HG03108 (cell line): ENCODE measurements at regions not wholly inside any gene's neighbourhood (a gene's known extent, or its start where the extent isn't known, plus 50 kb on each side); places are given as distances from the start of the nearest gene placed in this dataset.

ENCODE experiments used
- ATAC-seq: cut with Tn5 transposase; IDR thresholded peaks from one replicate; pipeline ENCODE4 v1.9.1; 2021; ENCODE audit warnings: moderate library complexity; ENCODE audit not compliant: unreplicated experiment

GRCh38 chr13:72458701-72459100 is 268.7 kb downstream of the MZT1 start:
- no peak for ATAC-seq

DNA sequence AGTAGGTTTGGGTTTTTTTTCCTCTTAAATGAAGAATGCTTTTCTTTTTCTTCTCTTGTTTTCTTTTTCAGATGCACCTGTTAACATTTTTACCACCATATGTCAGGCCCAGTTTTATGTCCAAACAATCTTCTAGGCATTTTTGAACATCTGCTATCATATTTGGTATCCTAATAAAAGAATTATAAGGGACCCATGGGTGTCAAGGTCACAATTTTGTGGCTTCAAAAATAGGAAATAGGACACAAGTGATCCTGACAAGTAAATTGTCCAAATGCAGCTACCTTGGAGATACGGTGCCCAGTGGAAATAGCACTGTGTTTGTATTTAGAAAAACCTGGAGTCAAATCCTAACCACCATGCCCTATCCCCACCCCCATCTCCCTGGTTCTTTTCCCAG is 270.3 kb downstream of the MZT1 start:
- no peak for ATAC-seq

DNA sequence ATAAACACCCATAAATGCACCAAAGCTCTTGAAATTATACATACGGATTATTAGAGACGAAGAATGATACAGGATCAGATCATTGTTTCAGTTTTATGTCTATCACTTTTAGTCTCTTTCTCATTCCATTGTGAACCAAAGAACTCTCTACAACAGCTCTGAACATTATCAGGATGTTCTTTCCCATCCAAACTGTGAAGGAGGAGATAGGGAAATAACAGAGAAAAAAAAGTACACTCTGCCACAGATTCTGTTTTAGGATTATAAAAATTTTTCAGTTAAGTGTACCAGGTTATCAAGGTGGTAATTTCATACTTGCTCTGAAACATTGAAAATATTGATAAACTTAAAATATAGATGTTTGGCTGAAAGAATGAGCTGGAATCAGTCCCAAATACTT is 270.9 kb downstream of the MZT1 start:
- ATAC-seq = no peak

DNA sequence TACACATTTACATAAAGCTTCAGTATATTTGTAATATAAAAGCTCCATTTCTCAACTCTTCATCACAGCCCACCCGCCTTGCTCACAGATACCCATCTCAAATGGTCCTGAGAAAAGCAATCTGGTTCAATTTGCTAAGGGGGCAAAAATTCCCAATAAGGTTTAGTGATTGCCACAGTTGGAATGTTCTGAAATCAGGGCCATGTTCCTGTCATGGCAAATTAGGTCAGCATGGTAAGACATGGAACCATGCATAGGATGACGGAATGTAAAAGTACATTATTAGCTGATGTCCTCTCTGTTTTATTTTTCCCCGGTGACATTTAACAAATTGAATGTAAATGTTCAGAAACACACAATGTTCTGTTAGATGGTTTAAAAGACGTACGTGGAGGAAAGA is 274.3 kb downstream of the MZT1 start:
- no peak for ATAC-seq

GRCh38 chr13:72448082-72448481 is 279.3 kb downstream of the MZT1 start:
- ATAC-seq = no peak

- ATAC-seq = no peak
These were observed 282.4 kb downstream of the MZT1 start for GRCh38 chr13:72444999-72445398.

GRCh38 chr13:72437458-72437857 is 290.0 kb downstream of the MZT1 start:
- ATAC-seq = no peak

- no peak for ATAC-seq
These were observed 292.2 kb downstream of the MZT1 start for GRCh38 chr13:72435251-72435650.

DNA sequence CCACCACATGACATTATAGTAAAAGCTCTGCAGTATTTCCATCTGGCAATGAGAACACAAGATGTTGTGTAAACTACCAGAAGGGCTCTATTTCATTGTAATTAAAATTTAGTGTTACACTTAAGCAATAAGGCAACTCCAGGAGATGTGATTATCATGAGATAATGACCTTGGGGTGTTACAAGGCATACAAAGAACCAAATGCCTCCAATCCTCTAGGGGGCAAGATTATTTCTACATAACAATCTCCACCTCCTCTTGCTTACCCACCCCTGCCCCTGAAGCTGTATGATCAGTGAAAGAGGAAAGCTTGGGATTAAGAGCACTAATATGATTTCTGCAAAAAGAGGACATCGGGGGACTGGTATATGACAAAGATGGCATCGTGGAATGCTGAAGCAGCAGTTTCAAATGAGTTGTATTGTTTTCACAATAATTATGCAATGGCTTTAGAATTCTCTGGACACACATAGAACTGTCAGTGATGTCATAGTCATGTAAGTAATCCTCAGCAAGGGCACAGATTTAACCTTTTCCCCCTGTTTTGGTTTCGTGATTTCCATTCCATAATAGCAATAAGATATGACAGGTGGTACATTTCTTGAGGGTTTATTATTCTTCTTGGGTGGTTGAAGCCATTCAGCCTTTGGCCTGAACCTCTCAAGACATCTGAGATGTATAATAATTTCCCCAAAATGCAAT is 295.3 kb downstream of the MZT1 start:
- ATAC-seq = no peak

GRCh38 chr13:72430923-72431322 is 296.5 kb downstream of the MZT1 start:
- no peak for ATAC-seq

GRCh38 chr13:72427757-72428528 is 299.5 kb downstream of the MZT1 start:
- ATAC-seq = no peak

DNA sequence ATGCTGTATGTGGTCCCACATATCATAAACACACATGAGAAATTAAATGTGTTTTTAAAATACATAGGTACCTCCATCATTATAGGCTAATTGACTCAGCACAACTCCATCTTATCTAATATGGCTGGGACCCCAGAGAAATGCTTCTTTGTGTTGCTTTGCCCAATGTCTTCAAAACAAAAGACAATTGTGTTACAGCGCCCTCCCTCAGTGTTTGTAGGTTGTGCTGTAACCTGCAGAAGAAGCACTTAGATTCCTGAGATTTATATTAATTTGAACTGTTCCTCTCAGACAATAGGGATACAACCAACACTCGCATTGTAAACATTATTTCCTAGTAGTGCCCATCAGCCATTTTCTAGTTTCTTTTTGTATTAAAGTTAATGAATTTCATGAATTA is 303.4 kb downstream of the MZT1 start:
- no peak for ATAC-seq

DNA sequence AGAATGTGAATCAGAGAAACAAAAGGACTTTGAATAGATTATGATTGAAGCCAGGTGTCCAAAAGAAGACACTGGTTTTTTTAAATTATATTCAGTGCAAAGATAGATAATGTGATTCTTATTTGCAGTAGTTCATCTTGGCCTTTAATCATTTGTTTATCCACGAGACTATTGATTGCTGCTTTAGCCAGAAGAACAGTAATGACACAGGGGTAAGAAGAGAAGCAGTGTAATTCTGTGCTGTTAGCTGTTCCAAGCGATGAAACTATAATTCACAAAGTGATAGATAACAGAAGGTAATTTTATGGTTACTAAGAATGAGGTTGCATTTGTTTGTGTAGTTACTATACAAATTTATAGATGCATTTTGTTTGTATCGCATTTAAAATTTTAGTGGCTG is 311.6 kb downstream of the MZT1 start:
- ATAC-seq = no peak

DNA sequence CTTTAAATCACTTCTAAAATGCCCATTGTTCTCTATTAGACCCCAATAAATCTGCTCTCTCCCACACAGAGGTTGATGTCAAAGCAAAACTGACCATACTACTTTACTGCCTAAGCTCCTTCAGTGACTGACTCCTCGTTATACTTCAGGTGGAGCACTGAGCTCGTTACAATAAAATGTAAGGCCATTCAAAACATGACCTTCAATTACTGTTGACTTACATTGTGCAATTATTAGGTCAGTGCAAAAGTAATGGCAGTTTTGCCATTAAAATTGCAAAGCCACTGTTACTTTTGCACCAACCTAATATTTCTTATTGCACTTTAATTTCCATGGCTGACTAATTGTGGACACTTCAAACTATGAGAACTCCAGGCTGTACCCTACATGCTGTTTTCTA is 314.9 kb downstream of the MZT1 start:
- ATAC-seq = no peak

DNA sequence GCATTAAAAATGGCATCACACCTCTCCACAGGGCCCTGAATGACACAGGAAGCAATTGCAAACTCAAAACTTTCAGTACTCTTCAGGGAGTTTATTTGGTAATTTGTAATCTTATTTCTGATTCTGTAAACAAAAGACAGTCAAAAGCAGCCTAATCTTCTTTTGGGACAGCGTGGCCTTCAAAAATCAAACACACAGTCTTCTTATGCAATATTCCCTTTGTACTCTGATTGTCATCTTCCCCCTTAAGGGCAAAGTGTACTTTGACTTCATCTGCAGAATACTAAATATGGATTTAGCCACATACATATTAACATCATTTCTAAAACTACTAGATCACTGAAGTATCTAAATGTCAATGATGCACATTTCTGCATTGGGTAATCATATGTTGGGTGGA is 322.0 kb downstream of the MZT1 start:
- ATAC-seq = no peak

- ATAC-seq = no peak
These were observed 323.9 kb downstream of the MZT1 start for GRCh38 chr13:72403396-72404010.

- no peak for ATAC-seq
These were observed 326.6 kb downstream of the MZT1 start for GRCh38 chr13:72400856-72401255.

DNA sequence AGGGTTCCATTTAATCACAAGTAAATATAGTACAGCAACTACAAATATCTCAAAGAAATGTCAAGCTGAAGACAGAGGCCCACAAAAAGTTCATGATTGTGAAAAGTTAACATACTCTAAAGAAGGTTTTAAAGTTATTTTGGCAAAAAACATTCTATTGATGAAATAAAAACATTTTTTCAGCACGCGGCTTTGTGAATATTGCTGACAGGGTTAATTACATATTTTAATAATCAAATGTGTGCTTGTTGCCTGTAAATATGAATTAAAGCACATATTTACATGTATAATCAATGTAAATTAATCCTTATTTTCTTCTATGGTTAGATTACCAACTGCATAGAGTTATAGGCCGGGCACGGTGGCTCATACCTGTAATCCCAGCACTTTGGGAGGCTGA is 328.1 kb downstream of the MZT1 start:
- ATAC-seq = no peak

DNA sequence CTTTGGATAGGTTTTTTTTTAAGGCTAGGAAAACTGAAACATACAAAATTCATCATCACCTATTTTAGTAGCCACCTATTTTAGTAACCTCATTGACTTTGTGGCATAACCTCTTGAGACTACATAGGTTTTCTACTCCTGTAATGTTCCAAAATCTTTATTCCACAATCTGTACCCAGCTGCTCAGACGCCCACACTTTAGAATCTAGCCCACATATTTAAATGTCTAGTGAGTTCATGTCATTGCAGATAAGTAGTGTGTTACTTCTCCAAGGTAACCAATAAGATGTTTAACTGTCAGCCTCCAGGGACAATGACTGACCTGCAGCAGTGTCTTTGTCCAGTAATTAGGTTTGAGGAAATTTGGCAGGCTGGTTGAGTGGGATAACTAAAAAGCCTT is 330.2 kb downstream of the MZT1 start:
- ATAC-seq = no peak

DNA sequence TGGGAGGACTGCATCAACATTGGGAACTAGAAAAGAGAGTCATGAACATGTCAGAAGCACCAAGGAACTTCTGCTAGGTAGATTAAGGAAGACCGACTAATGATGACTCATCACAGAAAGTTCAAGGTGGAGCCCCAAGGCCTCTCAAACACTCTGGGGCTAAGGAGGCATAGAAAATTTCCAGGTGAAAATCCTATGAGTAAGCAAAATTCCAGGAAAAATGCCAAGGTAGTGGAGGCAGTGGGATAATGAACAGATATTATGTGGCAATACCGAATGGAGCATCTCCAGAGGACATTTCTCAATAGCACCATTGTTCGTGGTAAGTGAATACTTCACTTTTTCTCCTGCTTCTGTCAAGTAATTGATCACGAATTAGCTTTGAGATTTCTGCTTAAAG is 336.5 kb downstream of the MZT1 start:
- no peak for ATAC-seq

DNA sequence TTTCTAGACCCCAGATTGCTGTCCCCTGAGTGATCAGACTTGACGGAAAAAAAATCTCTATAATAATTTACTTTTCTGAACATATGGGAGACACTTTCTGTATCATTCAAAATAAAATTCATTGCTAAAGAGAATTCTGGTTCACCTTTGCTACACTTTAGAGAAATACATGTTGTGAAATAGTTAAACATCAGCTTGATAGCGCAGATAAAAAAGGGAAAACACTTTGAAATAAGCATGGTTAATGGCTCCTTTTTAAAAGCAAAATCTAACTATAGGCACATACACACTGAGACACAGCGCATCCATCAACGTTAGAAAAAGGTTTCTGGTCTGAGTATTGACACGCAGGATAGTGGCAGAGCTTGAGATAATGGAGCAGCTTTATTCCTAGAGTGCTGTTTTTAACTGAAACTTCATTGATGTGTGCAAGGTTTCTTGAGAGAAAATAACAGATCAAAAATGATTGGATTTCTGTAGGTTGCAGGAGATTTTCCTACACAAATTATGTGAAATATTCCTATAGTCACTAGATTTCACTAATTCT is 341.2 kb downstream of the MZT1 start:
- no peak for ATAC-seq

- no peak for ATAC-seq
These were observed 342.6 kb downstream of the MZT1 start for GRCh38 chr13:72384879-72385278.
